KOPT-K1 (cell line): ENCODE measurements at regions not wholly inside any gene's neighbourhood (a gene's known extent, or its start where the extent isn't known, plus 50 kb on each side); places are given as distances from the start of the nearest gene placed in this dataset.
"Not testable (repeated sequence)": the region's sequence is repeated elsewhere in the genome, so short reads cannot be mapped to it uniquely, and the experiment has no call there.

ENCODE experiments used
- H3K27ac ChIP-seq: fragments of 200-600 bp; sonication (generic); 2 replicates; pipeline ENCODE4 v1.5.1; 2016; ENCODE audit warnings: antibody characterized with exemption, mild to moderate bottlenecking, low read depth, low read length; ENCODE audit not compliant: poor library complexity, severe bottlenecking
- H3K36me3 ChIP-seq: fragments of 200-600 bp; sonication (generic); 2 replicates; pipeline ENCODE4 v1.5.1; 2017; ENCODE audit warnings: antibody characterized with exemption, mild to moderate bottlenecking, low read length, moderate library complexity; ENCODE audit not compliant: insufficient read depth
- H3K9me3 ChIP-seq: fragments of 200-600 bp; sonication (generic); 2 replicates; pipeline ENCODE4 v1.5.1; 2017; ENCODE audit warnings: antibody characterized with exemption, low read length, mild to moderate bottlenecking; ENCODE audit not compliant: insufficient read depth, poor library complexity, severe bottlenecking

DNA sequence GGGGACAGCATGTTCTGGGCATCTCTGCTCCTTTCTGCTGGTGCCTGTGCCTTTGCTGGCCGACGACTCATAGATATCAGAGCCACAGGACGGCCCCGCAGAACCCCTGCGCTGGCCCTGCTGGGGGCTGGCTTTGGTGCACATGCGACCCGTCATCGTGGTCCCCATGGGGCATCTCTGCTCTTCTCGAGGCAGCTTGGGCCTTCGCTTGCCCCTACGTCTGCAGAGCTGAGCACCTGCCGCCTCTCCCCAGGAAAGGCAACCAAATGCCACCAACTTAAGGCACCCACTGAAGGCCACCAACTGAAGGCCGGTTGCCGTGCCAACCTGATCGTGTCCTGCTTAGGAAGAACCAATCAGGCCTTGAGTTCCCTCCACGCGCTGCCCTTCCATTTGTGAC lies 153.1 kb downstream of the FOXD4L6 start:
- not testable (repeated sequence) for H3K9me3 ChIP-seq, H3K36me3 ChIP-seq, H3K27ac ChIP-seq

DNA sequence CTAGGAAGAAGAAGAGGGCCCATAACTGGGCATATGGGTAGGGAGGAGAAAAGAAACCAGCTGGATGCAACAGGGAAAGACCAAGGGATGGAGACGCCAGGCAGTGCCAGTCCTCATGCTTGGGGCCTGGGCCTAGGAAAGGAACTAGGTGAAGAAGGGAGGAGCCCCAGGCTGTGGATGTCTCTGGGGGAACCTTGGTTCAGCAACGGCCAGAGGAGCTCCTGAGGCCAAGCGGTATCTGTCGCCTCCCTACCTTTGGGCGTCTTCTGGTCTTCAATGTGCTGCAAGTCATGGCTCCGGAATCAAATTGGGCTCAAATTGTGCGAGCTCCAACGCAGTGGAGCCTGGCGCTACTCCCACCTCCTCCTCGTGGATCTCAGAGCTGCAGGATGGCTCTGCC lies 153.6 kb downstream of the FOXD4L6 start:
- H3K27ac ChIP-seq, H3K9me3 ChIP-seq, H3K36me3 ChIP-seq: not testable (repeated sequence)

DNA sequence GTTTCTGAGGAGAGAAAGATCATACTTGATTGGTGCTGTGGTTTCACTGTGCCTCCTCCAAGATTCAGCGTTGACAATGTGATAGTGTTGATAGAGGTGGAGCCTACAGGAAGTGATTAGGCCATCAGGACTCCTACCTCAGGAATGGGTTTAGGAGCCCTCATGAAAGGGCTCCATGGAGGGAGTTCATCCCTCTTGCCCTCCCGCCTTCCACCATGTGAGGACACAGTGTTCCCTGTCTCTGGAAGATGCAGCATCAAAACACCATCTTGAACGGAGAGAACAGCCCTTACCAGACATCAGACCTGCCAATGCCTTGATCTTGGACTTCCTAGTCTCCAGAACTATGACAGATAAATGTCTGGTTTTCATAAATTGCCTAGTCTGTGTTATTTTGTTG lies 156.7 kb downstream of the FOXD4L6 start:
- H3K36me3 ChIP-seq, H3K9me3 ChIP-seq, H3K27ac ChIP-seq: not testable (repeated sequence)

DNA sequence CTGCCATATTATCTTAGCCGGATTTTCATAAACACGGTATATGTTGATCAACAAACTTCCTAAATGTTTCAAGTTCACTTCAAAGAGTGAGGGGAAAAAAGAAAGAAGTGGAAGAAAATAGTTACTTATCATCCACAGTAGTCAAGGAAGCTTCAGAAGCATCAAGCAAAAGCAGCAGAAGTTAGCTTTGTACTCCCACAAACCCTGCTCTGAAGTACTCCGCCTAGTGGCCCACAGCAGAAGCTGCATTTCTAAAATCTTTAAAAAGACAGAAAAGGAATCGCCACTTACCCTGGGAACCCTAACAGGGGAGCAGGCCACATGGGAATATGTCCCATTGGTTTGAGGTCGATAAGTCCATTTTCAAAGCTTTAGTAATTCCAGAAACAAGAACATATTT lies 158.1 kb downstream of the FOXD4L6 start:
- H3K9me3 ChIP-seq, H3K27ac ChIP-seq, H3K36me3 ChIP-seq: not testable (repeated sequence)

DNA sequence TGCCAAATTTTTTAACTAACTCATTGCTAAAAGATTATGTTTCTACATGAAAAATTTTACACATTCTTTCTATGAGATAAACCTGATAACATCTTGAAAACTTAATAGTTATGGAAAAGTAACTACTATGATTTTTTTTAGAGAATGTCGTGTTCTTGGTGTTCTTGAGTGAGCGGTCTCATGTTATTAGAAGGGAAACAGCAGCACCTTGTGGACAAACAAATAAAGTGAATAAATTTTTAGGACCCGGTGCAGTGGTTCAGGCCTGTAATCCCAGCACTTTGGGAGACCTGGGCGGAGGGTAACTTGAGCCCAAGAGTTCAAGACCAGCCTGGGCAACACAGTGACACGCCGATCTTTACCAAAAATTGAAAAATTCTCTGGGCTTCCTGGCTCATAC lies 166.0 kb downstream of the FOXD4L6 start:
- H3K9me3 ChIP-seq, H3K27ac ChIP-seq, H3K36me3 ChIP-seq: not testable (repeated sequence)

DNA sequence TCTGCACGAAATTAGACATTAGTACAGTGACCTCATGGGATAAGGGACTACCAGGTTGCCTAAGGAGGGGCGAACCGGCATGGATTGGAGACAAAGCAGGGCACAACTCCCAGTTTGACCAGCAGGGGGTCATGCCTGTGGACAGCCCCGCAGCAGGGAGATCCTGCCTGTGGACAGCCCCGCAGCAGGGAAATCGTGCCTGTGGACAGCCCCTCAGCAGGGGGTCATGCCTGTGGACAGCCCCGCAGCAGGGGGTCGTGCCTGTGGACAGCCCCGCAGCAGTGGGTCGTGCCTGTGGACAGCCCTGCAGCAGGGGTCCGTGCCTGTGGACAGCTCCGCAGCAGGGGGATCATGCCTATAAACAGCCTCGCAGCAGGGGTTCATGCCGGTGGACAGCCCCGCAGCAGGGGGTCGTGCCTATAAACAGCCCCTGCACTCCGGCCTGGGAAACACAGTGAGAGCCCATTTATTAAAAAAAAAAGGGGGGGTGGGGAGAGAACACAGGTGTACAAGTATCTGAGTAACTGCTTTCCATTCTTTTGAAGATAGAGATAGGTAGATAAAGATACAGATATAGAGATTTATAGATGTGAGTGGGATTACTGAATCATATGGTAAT lies 176.5 kb downstream of the FOXD4L6 start:
- H3K36me3 ChIP-seq, H3K9me3 ChIP-seq, H3K27ac ChIP-seq: not testable (repeated sequence)

DNA sequence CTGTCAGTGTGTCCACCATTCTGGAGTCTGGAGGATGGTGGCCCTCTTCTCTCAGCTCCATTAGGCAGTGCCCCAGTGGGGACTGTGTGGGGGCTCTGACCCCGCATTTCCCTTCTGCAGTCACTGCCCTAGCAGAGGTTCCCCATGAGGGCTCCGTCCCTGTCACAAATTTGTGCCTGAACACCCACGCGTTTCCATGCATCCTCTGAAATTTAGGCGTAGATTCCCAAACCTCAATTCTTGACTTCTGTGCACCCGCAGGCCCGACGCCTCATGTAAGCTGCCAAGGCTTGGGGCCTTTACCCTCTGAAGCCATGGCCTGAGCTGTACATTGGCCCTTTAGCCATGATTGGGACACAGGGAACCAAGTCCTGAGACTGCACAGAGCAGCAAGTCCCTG lies 182.3 kb downstream of the FOXD4L6 start:
- H3K36me3 ChIP-seq, H3K9me3 ChIP-seq, H3K27ac ChIP-seq: not testable (repeated sequence)

DNA sequence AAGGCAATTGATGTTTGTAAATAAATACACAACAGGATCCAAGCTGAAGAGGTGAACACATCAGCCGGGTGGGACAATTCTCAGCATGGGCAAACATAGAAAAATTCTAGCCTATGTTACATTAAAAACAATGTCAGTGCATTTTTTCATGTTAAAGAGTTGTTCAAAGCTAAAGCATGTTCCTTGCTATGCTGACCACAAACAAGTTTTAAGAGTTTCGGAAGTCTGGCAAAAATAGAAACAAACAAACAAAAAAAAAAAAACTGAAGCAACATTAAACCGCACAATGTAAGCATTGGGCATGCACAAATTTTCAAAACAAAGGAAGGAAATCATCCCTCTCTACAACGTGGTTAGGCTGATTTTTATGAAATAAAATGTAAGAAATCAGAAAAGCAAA lies 185.8 kb downstream of the FOXD4L6 start:
- not testable (repeated sequence) for H3K36me3 ChIP-seq, H3K27ac ChIP-seq, H3K9me3 ChIP-seq

DNA sequence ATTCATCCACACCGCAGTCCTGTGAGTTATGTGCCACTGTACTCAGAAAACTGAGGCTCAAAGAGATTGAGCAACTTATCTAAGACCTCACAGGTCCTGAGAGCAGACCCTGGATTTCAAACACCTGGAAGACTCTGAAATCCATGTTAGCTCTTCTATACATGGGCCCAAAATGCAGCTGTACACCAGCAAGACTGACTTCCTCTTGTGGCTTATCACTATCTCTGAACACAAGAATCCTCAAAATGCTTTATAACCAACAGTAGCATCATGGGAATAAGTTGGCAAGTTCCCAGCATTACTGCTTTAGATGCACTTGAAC lies 188.6 kb downstream of the FOXD4L6 start:
- not testable (repeated sequence) for H3K9me3 ChIP-seq, H3K36me3 ChIP-seq, H3K27ac ChIP-seq

DNA sequence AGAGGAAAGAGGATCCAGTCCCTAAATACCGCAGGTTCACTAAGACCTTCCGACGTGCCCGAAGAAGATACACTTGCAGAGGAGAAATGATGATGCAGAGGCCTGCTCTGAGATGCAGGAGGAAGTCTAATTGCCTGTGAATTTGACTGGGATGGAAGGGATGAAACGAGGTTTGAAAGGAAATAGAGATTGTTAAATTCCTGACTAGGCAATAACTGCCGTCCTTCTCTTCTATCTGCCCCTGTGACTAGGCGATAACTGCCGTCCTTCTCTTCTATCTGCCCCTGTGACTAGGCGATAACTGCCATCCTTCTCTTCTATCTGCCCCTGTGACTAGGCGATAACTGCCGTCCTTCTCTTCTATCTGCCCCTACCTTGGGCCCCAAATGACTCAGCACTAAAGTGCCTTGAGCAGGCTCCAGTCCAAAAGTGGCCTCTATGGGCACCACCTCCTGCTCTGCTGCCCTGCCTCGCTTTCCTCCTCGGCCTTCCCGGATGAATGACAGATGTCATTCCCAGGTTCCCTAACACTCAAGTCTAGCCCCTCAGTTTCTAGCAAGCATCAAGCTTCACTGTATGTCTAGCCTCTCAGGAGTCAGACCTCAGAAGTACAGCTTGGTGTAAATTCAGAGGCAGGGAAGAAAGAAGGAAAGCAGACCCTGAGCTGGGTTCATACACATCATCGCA lies 189.1 kb downstream of the FOXD4L6 start:
- H3K36me3 ChIP-seq, H3K27ac ChIP-seq, H3K9me3 ChIP-seq: not testable (repeated sequence)

DNA sequence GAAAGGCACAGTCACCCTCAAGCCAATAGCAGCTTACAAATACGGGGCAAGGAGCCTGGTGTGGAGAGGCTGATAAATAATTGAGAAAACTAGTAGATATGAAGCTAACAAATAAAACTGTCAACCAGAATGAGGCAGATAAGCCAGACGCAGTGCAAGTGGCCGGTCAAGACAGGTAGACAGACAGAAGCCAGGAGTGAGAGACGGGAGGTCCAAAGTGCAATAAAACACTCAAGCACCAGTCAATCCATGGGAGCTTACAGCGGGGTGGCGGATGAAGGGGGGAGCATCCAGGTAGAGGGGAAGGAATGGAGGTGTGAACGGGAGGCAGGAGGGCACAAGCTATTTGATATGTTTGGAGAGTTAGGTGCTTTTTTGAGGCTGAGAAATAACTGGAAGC lies 193.1 kb downstream of the FOXD4L6 start:
- no peak overlapping the region for H3K27ac ChIP-seq
- peaks cover 4% of the 10 kb centered on the region for H3K9me3 ChIP-seq
- no peaks in the 10 kb centered on the region for H3K36me3 ChIP-seq

DNA sequence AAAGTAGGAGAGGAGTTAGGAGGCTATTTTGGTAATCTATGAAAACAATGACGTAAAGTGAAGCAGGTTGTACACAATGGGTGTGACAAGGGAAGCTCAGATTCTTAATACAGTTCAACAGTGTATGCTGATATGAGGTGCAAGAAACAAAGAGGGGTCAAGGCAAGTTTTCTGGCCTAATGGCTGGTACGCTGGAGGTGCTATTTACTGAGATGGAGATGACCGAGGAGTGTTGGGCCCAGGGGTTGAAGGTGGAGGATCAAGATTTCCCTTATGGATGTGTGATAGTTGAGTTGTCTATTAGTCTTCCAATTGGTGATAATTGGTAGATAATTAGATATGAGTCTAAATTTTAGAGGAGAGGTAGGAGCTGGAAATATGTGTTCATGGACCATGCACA lies 194.0 kb downstream of the FOXD4L6 start:
- not testable (repeated sequence) for H3K27ac ChIP-seq, H3K9me3 ChIP-seq, H3K36me3 ChIP-seq

DNA sequence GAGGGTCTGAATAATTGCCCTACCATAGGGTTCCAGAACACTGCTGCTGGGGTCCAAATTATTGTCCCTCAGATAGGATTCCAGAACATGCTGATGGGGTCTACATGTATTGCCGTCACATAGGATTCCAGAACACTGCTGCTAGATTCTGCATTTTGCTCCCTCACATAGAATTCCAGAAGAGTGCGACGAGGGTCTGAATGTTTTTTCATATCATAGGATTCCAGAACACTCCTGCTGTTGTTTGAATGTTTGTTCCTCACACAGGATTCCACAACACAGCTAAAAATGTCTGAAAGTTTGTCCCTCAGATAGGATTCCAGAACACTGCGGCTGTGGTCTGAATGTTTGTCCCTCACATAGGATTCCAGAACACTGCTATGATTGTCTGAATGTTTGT lies 198.1 kb downstream of the FOXD4L6 start:
- peaks cover 45% of the 10 kb centered on the region for H3K9me3 ChIP-seq
- not testable (repeated sequence) for H3K36me3 ChIP-seq, H3K27ac ChIP-seq

DNA sequence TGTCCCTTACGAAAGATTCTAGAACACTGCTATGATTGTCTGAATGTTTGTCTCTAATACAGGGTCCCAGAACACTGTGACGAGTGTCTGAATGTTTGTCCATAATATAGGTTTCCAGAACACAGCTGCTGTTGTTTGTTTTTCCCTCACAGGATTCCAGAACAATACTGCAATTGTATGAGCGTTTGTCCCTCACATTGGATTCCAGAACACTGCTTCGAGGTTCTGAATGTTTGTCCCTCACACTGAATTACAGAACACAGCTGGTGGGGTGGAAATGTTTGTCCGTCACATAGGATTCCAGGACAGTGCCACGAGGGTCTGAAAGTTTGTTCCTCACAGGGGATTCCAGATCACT lies 199.0 kb downstream of the FOXD4L6 start:
- not testable (repeated sequence) for H3K36me3 ChIP-seq, H3K27ac ChIP-seq
- H3K9me3 ChIP-seq, result peaks cover 49% of the 10 kb centered on the region

DNA sequence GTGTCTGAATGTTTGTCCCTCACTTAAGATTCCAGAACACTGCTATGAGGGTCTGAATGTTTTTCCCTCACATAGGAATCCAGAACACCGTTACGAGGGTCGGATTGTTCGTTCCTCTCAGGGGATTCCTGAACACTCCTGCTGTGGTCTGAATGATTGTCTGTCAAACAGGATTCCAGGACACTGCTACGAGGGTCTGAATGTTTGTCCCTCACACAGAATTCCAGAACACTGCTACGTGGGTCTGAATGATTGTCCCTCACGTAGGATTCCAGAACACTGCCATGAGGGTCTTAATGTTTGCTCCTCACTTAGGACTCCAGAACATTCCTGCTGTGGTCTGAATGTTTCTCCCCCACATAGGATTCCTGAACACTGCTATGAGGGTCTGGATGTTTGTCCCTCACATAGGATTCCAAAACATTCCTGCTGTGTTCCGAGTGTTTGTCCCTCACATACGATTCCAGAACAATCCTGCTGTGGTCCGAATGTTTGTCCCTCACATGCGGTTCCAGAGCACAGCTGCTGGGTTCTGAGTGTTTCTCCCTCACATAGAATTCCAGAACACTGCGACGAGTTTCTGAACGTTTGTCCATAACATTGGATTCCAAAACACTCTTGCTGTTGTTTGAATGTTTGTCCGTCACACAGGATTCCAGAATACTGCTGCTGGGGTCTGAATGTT lies 199.5 kb downstream of the FOXD4L6 start:
- H3K27ac ChIP-seq, result no peak overlapping the region
- H3K9me3 ChIP-seq, result peaks cover 54% of the 10 kb centered on the region
- H3K36me3 ChIP-seq, result no peaks in the 10 kb centered on the region
